ENCODE measurements at regions not wholly inside any gene's neighbourhood (a gene's known extent, or its start where the extent isn't known, plus 50 kb on each side); places are given as distances from the start of the nearest gene placed in this dataset.

- TF ChIP-seq CTCF (IDR thresholded peaks at IDR 0.05), result no peak
- no peak for TF ChIP-seq POLR2A (IDR thresholded peaks at IDR 0.05)
Measured at GRCh38 chr14:85943192-85943591, 413.2 kb downstream of the FLRT2 start.

All from adrenal gland (tissue), 5 donors.